OCI-LY1 (cell line): ENCODE measurements at regions not wholly inside any gene's neighbourhood (a gene's known extent, or its start where the extent isn't known, plus 50 kb on each side); places are given as distances from the start of the nearest gene placed in this dataset.

Experiments used
- H2AFZ ChIP-seq: fragments of 200-600 bp; sonication (generic), shearing (Covaris generic); 2 replicates; pipeline ENCODE4 v1.6.0; 2014; ENCODE audit warnings: antibody characterized with exemption, mild to moderate bottlenecking, low read length
- H3F3A ChIP-seq: fragments of 200-600 bp; sonication (generic), shearing (Covaris generic); 2 replicates; pipeline ENCODE4 v1.6.0; 2014; ENCODE audit warnings: mild to moderate bottlenecking, antibody characterized with exemption, low read length, moderate library complexity; ENCODE audit not compliant: insufficient read depth
- H3K27ac ChIP-seq: fragments of 200-600 bp; sonication (generic); 2 replicates; pipeline ENCODE4 v1.5.1; 2014; ENCODE audit warnings: low read length, mixed run types, mild to moderate bottlenecking, low read depth; ENCODE audit not compliant: poor library complexity, severe bottlenecking
- H3K27me3 ChIP-seq: fragments of 200-600 bp; sonication (generic); 2 replicates; pipeline ENCODE4 v1.6.0; 2014; ENCODE audit warnings: antibody characterized with exemption, mild to moderate bottlenecking, low read length, moderate library complexity; ENCODE audit not compliant: insufficient read depth
- H3K36me3 ChIP-seq: fragments of 200-600 bp; sonication (generic); 2 replicates; pipeline ENCODE4 v1.6.1; 2014; ENCODE audit warnings: mild to moderate bottlenecking, antibody characterized with exemption, low read length, moderate library complexity, mixed read lengths; ENCODE audit not compliant: insufficient read depth
- H3K4me1 ChIP-seq: fragments of 200-600 bp; sonication (generic); 2 replicates; pipeline ENCODE4 v1.5.1; 2014; ENCODE audit warnings: mild to moderate bottlenecking, low read length, moderate library complexity; ENCODE audit not compliant: insufficient read depth, severe bottlenecking
- H3K4me2 ChIP-seq: fragments of 200-600 bp; sonication (generic), shearing (Covaris generic); 2 replicates; pipeline ENCODE4 v1.6.1; 2014; ENCODE audit warnings: low read length
- H3K4me3 ChIP-seq: fragments of 200-600 bp; sonication (generic); 2 replicates; pipeline ENCODE4 v1.5.1; 2014; ENCODE audit warnings: low read length, low read depth, mild to moderate bottlenecking, mixed read lengths; ENCODE audit not compliant: poor library complexity, severe bottlenecking
- H3K79me2 ChIP-seq: fragments of 200-600 bp; shearing (Covaris generic); 2 replicates; pipeline ENCODE4 v1.6.1; 2016; ENCODE audit warnings: mixed run types, low read length, mixed read lengths; ENCODE audit not compliant: insufficient read depth
- H3K9ac ChIP-seq: fragments of 200-600 bp; sonication (generic), shearing (Covaris generic); 2 replicates; pipeline ENCODE4 v1.6.1; 2014; ENCODE audit warnings: mild to moderate bottlenecking, low read length, mixed read lengths
- H3K9me2 ChIP-seq: fragments of 200-600 bp; sonication (generic), shearing (Covaris generic); 2 replicates; pipeline ENCODE4 v1.6.1; 2014; ENCODE audit warnings: low read depth, mild to moderate bottlenecking, low read length, mixed read lengths
- H3K9me3 ChIP-seq: fragments of 200-600 bp; shearing (Covaris generic); 2 replicates; pipeline ENCODE4 v1.6.1; 2014; ENCODE audit warnings: low read length, mixed read lengths
- H4K20me1 ChIP-seq: fragments of 200-600 bp; sonication (generic), shearing (Covaris generic); 2 replicates; pipeline ENCODE4 v1.6.0; 2016; ENCODE audit warnings: mild to moderate bottlenecking, low read length; ENCODE audit not compliant: insufficient read depth
- EZH2 ChIP-seq: fragments of 200-600 bp; sonication (generic), shearing (Covaris generic); IDR thresholded peaks from 2 replicates; pipeline ENCODE4 v1.8.0; 2017; ENCODE audit warnings: borderline replicate concordance, mixed run types, mild to moderate bottlenecking, antibody characterized with exemption, low read length, moderate library complexity, mixed read lengths
- TF ChIP-seq, protein P1 (sequence below): fragments of 200-600 bp; sonication (generic), shearing (Covaris generic); IDR thresholded peaks from 2 replicates; pipeline ENCODE4 v1.5.1; 2017; ENCODE audit warnings: mild to moderate bottlenecking, antibody characterized with exemption, low read length, moderate library complexity, mixed read lengths

DNA sequence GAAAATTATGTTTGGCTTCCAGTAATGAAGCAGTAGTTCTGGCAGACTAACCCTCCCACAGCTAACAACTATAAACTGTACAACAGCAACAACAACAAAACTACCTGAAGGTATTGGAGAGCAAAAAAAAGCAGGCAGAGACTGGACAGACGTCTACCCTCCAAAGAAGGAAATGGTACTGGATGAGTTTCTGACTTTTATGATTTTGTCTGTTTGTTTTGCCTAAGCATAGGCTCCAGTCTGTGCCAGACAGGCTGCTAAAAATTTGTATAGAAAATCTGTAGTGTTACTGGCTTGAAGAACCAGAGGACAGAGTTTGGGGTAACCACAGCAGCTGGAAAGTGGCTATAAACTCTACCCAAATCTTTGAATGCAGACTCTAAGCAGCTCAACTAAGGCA, 131.3 kb downstream of the SLC25A47 start:
- H3K4me1 ChIP-seq, result no peaks in the 10 kb centered on the region
- no peak overlapping the region for H3K9ac ChIP-seq
- no peak overlapping the region for H3K4me2 ChIP-seq
- H3K27me3 ChIP-seq, result no peaks in the 10 kb centered on the region
- TF ChIP-seq EZH2, result no peak
- TF ChIP-seq, protein P1, sequence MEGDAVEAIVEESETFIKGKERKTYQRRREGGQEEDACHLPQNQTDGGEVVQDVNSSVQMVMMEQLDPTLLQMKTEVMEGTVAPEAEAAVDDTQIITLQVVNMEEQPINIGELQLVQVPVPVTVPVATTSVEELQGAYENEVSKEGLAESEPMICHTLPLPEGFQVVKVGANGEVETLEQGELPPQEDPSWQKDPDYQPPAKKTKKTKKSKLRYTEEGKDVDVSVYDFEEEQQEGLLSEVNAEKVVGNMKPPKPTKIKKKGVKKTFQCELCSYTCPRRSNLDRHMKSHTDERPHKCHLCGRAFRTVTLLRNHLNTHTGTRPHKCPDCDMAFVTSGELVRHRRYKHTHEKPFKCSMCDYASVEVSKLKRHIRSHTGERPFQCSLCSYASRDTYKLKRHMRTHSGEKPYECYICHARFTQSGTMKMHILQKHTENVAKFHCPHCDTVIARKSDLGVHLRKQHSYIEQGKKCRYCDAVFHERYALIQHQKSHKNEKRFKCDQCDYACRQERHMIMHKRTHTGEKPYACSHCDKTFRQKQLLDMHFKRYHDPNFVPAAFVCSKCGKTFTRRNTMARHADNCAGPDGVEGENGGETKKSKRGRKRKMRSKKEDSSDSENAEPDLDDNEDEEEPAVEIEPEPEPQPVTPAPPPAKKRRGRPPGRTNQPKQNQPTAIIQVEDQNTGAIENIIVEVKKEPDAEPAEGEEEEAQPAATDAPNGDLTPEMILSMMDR, result no peak
- H3K79me2 ChIP-seq, result no peaks in the 10 kb centered on the region
- no peaks in the 10 kb centered on the region for H3K36me3 ChIP-seq
- no peaks in the 10 kb centered on the region for H3F3A ChIP-seq
- H3K27ac ChIP-seq, result no peak overlapping the region
- no peaks in the 10 kb centered on the region for H3K9me2 ChIP-seq
- H3K9me3 ChIP-seq, result no peaks in the 10 kb centered on the region
- no peak overlapping the region for H2AFZ ChIP-seq
- H4K20me1 ChIP-seq, result no peaks in the 10 kb centered on the region
- H3K4me3 ChIP-seq, result no peak overlapping the region

DNA sequence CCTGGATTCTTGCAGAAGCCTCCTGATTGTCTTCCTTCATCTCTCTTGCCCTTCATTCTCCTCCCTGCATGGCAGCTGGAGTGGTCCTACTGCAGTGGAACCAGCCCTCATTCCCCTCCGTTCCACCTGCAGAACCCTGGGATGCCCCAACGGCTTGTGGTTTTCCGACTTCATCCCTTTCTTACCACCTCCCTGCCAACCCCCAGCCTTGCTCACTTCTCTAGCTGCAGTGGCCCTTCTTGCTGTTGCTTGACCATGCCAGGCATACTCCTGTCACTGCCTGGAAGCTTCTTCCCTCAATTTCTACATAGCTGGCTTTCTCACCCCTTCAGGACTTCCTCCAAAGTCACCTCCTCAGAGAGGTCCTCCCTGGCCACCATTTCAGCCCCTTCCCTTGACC, 123.3 kb downstream of the BEGAIN start:
- Histone ChIP-seq H3K4me2 (no peak overlapping the region), H3K27ac (no peak overlapping the region), H2AFZ (no peak overlapping the region), H3K4me1 (no peaks in the 10 kb centered on the region), H3K9ac (no peak overlapping the region), H3K4me3 (no peak overlapping the region), H3K9me3 (no peaks in the 10 kb centered on the region), H3K27me3 (no peaks in the 10 kb centered on the region; the same call in 1 of the 2 replicates), H3F3A (no peaks in the 10 kb centered on the region), H3K9me2 (no peaks in the 10 kb centered on the region), H3K36me3 (no peaks in the 10 kb centered on the region), H4K20me1 (no peaks in the 10 kb centered on the region), H3K79me2 (no peaks in the 10 kb centered on the region)
- no peak for TF ChIP-seq EZH2
- TF ChIP-seq, protein P1, result no peak

DNA sequence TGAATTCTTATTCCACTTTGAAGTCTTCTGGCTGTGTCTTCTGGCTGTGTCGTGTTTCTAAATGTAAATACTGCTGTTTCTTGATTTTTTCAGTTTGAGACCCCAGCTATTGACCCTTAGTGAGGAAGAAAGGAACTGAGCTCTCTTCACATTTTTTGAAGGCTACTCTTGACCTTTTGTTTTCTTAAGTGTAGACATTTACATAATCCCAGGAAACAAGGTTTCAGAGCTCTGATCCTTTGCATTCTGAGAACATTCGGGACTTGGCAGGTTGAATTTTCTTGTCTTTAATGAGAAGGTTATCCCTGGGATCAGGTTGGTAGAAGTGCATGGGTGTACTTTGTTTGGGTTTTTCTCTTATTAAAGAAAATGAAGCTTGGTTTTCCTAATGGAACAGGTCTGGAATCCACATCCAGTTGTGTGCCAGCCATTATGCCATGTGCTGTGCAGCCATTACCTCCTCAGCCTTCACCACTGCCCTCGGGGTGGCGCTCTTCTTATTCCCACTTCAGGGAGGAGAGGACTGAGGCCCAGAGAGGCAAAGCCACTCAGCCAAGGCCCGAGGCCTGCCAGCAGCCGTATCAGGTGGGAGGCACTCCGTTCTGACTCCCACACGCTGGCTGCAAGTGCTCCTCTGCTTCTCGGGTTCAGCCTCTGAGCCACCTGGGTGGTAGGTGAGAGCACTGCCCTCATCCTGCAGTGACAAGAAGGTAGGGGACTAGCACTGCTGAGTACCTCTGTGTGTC, 120.9 kb downstream of the BEGAIN start:
- Histone ChIP-seq H3F3A (no peaks in the 10 kb centered on the region), H2AFZ (no peak overlapping the region), H3K79me2 (no peaks in the 10 kb centered on the region), H3K9me2 (no peaks in the 10 kb centered on the region), H4K20me1 (no peaks in the 10 kb centered on the region), H3K27me3 (no peaks in the 10 kb centered on the region), H3K9ac (no peak overlapping the region), H3K4me2 (no peak overlapping the region), H3K36me3 (no peaks in the 10 kb centered on the region), H3K4me1 (no peaks in the 10 kb centered on the region), H3K9me3 (no peaks in the 10 kb centered on the region), H3K27ac (no peak overlapping the region), H3K4me3 (no peak overlapping the region)
- TF ChIP-seq EZH2, result no peak
- TF ChIP-seq, protein P1, result no peak
